Loucy (cell line): ENCODE measurements at regions not wholly inside any gene's neighbourhood (a gene's known extent, or its start where the extent isn't known, plus 50 kb on each side); places are given as distances from the start of the nearest gene placed in this dataset.

ENCODE experiments used
- H2AFZ ChIP-seq: fragments of 200-600 bp; sonication (generic); 2 replicates; pipeline ENCODE4 v1.6.0; 2016; ENCODE audit warnings: antibody characterized with exemption, mild to moderate bottlenecking, low read length, moderate library complexity
- H3F3A ChIP-seq: fragments of 200-600 bp; 2 replicates; pipeline ENCODE4 v1.6.0; 2016; ENCODE audit warnings: antibody characterized with exemption, low read depth, mild to moderate bottlenecking
- H3K27me3 ChIP-seq: fragments of 200-600 bp; sonication (generic); 2 replicates; pipeline ENCODE4 v1.6.1; 2014; ENCODE audit warnings: low read length, mild to moderate bottlenecking; ENCODE audit not compliant: insufficient read depth, poor library complexity, severe bottlenecking
- H3K36me3 ChIP-seq: fragments of 200-600 bp; sonication (generic); 2 replicates; pipeline ENCODE4 v1.6.1; 2016; ENCODE audit warnings: low read length; ENCODE audit not compliant: insufficient read depth
- H3K4me1 ChIP-seq: fragments of 200-600 bp; sonication (generic); 2 replicates; pipeline ENCODE4 v1.5.1; 2014; ENCODE audit warnings: low read length, mild to moderate bottlenecking; ENCODE audit not compliant: insufficient read depth, poor library complexity, severe bottlenecking
- H3K4me2 ChIP-seq: fragments of 200-600 bp; sonication (generic); 2 replicates; pipeline ENCODE4 v1.6.0; 2014; ENCODE audit warnings: antibody characterized with exemption, low read length, low read depth, mild to moderate bottlenecking; ENCODE audit not compliant: poor library complexity, severe bottlenecking
- H3K4me3 ChIP-seq: fragments of 200-600 bp; sonication (generic); 2 replicates; pipeline ENCODE4 v1.5.1; 2014; ENCODE audit warnings: low read length, mild to moderate bottlenecking, mixed read lengths; ENCODE audit not compliant: poor library complexity, severe bottlenecking
- H3K79me2 ChIP-seq: fragments of 200-600 bp; sonication (generic); 2 replicates; pipeline ENCODE4 v1.6.1; 2014; ENCODE audit warnings: low read length; ENCODE audit not compliant: insufficient read depth
- H3K9ac ChIP-seq: fragments of 200-600 bp; sonication (generic); 2 replicates; pipeline ENCODE4 v1.6.0; 2014; ENCODE audit warnings: mild to moderate bottlenecking, low read depth, low read length, moderate library complexity; ENCODE audit not compliant: poor library complexity, severe bottlenecking
- H3K9me2 ChIP-seq: fragments of 200-600 bp; sonication (generic); replicated peaks from 2 replicates; pipeline ENCODE4 v1.6.1; 2016; ENCODE audit warnings: low read depth, low read length, mixed read lengths
- H3K9me3 ChIP-seq: fragments of 200-600 bp; sonication (generic); 2 replicates; pipeline ENCODE4 v1.6.1; 2014; ENCODE audit warnings: mild to moderate bottlenecking, antibody characterized with exemption, low read length, low read depth; ENCODE audit not compliant: insufficient read depth
- H4K20me1 ChIP-seq: fragments of 200-600 bp; sonication (generic); 2 replicates; pipeline ENCODE4 v1.6.0; 2014; ENCODE audit warnings: antibody characterized with exemption, low read length, mild to moderate bottlenecking; ENCODE audit not compliant: insufficient read depth, poor library complexity, severe bottlenecking
- CTCF ChIP-seq: fragments of 200-600 bp; sonication (generic); conservative IDR thresholded peaks from 2 replicates; pipeline ENCODE4 v1.5.1; 2014; ENCODE audit warnings: mild to moderate bottlenecking, antibody characterized with exemption, low read length
- EZH2phosphoT487 ChIP-seq: fragments of 200-600 bp; IDR thresholded peaks from 2 replicates; pipeline ENCODE4 v1.6.1; 2018; ENCODE audit warnings: antibody characterized with exemption, mild to moderate bottlenecking, moderate library complexity, borderline replicate concordance

GRCh38 chr6:147641511-147641910 lies 133.0 kb downstream of the SAMD5 start:
- Histone ChIP-seq H3K9ac (no peak overlapping the region), H3K79me2 (no peaks in the 10 kb centered on the region), H2AFZ (no peak overlapping the region), H3K27me3 (no peaks in the 10 kb centered on the region), H3F3A (no peaks in the 10 kb centered on the region), H3K36me3 (no peaks in the 10 kb centered on the region), H3K4me1 (peaks cover 5% of the 10 kb centered on the region), H3K9me3 (no peaks in the 10 kb centered on the region), H4K20me1 (no peaks in the 10 kb centered on the region), H3K4me3 (no peak overlapping the region), H3K9me2 (no peaks in the 10 kb centered on the region), H3K4me2 (no peak overlapping the region)
- no peak for TF ChIP-seq EZH2phosphoT487
- TF ChIP-seq CTCF: no peak

- Histone ChIP-seq H3K79me2 (no peaks in the 10 kb centered on the region), H3F3A (no peaks in the 10 kb centered on the region), H3K9me3 (no peaks in the 10 kb centered on the region), H3K27me3 (no peaks in the 10 kb centered on the region), H3K4me1 (peaks cover 5% of the 10 kb centered on the region), H3K9ac (no peak overlapping the region), H3K4me3 (no peak overlapping the region), H4K20me1 (no peaks in the 10 kb centered on the region), H3K4me2 (no peak overlapping the region), H2AFZ (no peak overlapping the region), H3K36me3 (no peaks in the 10 kb centered on the region), H3K9me2 (no peaks in the 10 kb centered on the region)
- TF ChIP-seq EZH2phosphoT487: no peak
- TF ChIP-seq CTCF: no peak
Measured at GRCh38 chr6:147642458-147642857, 134.0 kb downstream of the SAMD5 start.

GRCh38 chr6:147643341-147644200 lies 135.1 kb downstream of the SAMD5 start:
- Histone ChIP-seq H4K20me1 (no peaks in the 10 kb centered on the region), H3K79me2 (no peaks in the 10 kb centered on the region), H3K36me3 (no peaks in the 10 kb centered on the region), H3K9me3 (no peaks in the 10 kb centered on the region), H3K9me2 (no peaks in the 10 kb centered on the region), H2AFZ (no peak overlapping the region), H3K9ac (no peak overlapping the region), H3K4me2 (no peak overlapping the region), H3K27me3 (no peaks in the 10 kb centered on the region), H3F3A (no peaks in the 10 kb centered on the region), H3K4me3 (no peak overlapping the region), H3K4me1 (peaks cover 4% of the 10 kb centered on the region)
- TF ChIP-seq CTCF: no peak
- TF ChIP-seq EZH2phosphoT487: no peak
